H9 (cell line): ENCODE measurements at regions not wholly inside any gene's neighbourhood (a gene's known extent, or its start where the extent isn't known, plus 50 kb on each side); places are given as distances from the start of the nearest gene placed in this dataset.

Experiments
- DNase-seq: peaks from one replicate; pipeline ENCODE4 v3.0.0-alpha.2; 2017
- H2AFZ ChIP-seq: one replicate; pipeline ENCODE4 v1.6.1; 2013; ENCODE audit warnings: mild to moderate bottlenecking, low read length, control low read depth, moderate library complexity
- H2AK5ac ChIP-seq: 2 replicates; pipeline ENCODE4 v1.6.1; 2013; ENCODE audit warnings: low read length, control low read depth, mixed read lengths; ENCODE audit not compliant: insufficient read length
- H2BK120ac ChIP-seq: one replicate; pipeline ENCODE4 v1.6.1; 2013; ENCODE audit warnings: low read depth, mild to moderate bottlenecking, low read length, control low read depth, inconsistent platforms; ENCODE audit not compliant: poor library complexity, severe bottlenecking
- H2BK12ac ChIP-seq: 2 replicates; pipeline ENCODE4 v1.6.1; 2013; ENCODE audit warnings: low read length, control low read depth, mixed read lengths, low read depth; ENCODE audit not compliant: insufficient read length
- H2BK15ac ChIP-seq: 2 replicates; pipeline ENCODE4 v1.6.1; 2013; ENCODE audit warnings: low read depth, low read length, control low read depth
- H2BK20ac ChIP-seq: one replicate; pipeline ENCODE4 v1.6.1; 2013; ENCODE audit warnings: low read depth, mild to moderate bottlenecking, low read length, control low read depth, inconsistent platforms; ENCODE audit not compliant: poor library complexity, severe bottlenecking
- H2BK5ac ChIP-seq: 2 replicates; pipeline ENCODE4 v1.6.1; 2013; ENCODE audit warnings: low read length, control low read depth, mixed read lengths; ENCODE audit not compliant: insufficient read length
- H3K14ac ChIP-seq: 2 replicates; pipeline ENCODE4 v1.6.1; 2013; ENCODE audit warnings: low read length, control low read depth; ENCODE audit not compliant: insufficient read depth
- H3K18ac ChIP-seq: 2 replicates; pipeline ENCODE4 v1.6.1; 2013; ENCODE audit warnings: low read depth, mild to moderate bottlenecking, mixed read lengths, low read length, control low read depth; ENCODE audit not compliant: insufficient read length
- H3K23ac ChIP-seq: 2 replicates; pipeline ENCODE4 v1.6.1; 2013; ENCODE audit warnings: low read length, control low read depth, mixed read lengths, low read depth; ENCODE audit not compliant: insufficient read length
- H3K23me2 ChIP-seq: 2 replicates; pipeline ENCODE4 v1.6.1; 2013; ENCODE audit warnings: low read depth, mild to moderate bottlenecking, mixed read lengths, low read length, control low read depth; ENCODE audit not compliant: insufficient read length, poor library complexity, severe bottlenecking
- H3K27ac ChIP-seq: 2 replicates; pipeline ENCODE4 v1.5.1; 2013; ENCODE audit warnings: low read length, control low read depth, mixed read lengths, low read depth; ENCODE audit not compliant: insufficient read length
- H3K27me3 ChIP-seq: 2 replicates; pipeline ENCODE4 v1.6.1; 2013; ENCODE audit warnings: low read length, control low read depth, inconsistent platforms; ENCODE audit not compliant: insufficient read depth
- H3K4ac ChIP-seq: 2 replicates; pipeline ENCODE4 v1.6.1; 2013; ENCODE audit warnings: low read depth, mild to moderate bottlenecking, control low read depth, inconsistent platforms, low read length, moderate library complexity
- H3K4me1 ChIP-seq: 2 replicates; pipeline ENCODE4 v1.6.1; 2013; ENCODE audit warnings: low read length, control low read depth, inconsistent platforms; ENCODE audit not compliant: insufficient read depth
- H3K4me2 ChIP-seq: 2 replicates; pipeline ENCODE4 v1.6.1; 2013; ENCODE audit warnings: low read length, control low read depth, mixed read lengths; ENCODE audit not compliant: insufficient read length, insufficient read depth
- H3K56ac ChIP-seq: 2 replicates; pipeline ENCODE4 v1.6.1; 2013; ENCODE audit warnings: low read depth, mild to moderate bottlenecking, mixed read lengths, low read length, control low read depth; ENCODE audit not compliant: insufficient read length
- H3K79me1 ChIP-seq: 2 replicates; pipeline ENCODE4 v1.6.1; 2013; ENCODE audit warnings: low read depth, mild to moderate bottlenecking, moderate library complexity, low read length, control low read depth, inconsistent platforms; ENCODE audit not compliant: insufficient read depth, poor library complexity, severe bottlenecking
- H3K79me2 ChIP-seq: 2 replicates; pipeline ENCODE4 v1.6.1; 2013; ENCODE audit warnings: low read length, control low read depth, inconsistent platforms; ENCODE audit not compliant: insufficient read depth
- H3K9ac ChIP-seq: 2 replicates; pipeline ENCODE4 v1.6.1; 2013; ENCODE audit warnings: low read length, control low read depth, mixed read lengths; ENCODE audit not compliant: insufficient read length; ENCODE audit errors: extremely low read depth
- H3K9me3 ChIP-seq: one replicate; pipeline ENCODE4 v1.6.1; 2013; ENCODE audit warnings: low read depth, low read length, inconsistent platforms; ENCODE audit not compliant: control insufficient read depth
- H3T11ph ChIP-seq: one replicate; pipeline ENCODE4 v1.6.1; 2013; ENCODE audit warnings: mild to moderate bottlenecking, low read length, control low read depth, inconsistent platforms
- H4K20me1 ChIP-seq: one replicate; pipeline ENCODE4 v1.6.1; 2013; ENCODE audit not compliant: control insufficient read depth, insufficient read length, insufficient read depth
- H4K5ac ChIP-seq: 2 replicates; pipeline ENCODE4 v1.6.1; 2013; ENCODE audit warnings: low read depth, mild to moderate bottlenecking, mixed read lengths, low read length, control low read depth; ENCODE audit not compliant: insufficient read length
- H4K8ac ChIP-seq: replicated peaks from 2 replicates; pipeline ENCODE4 v1.6.1; 2013; ENCODE audit warnings: low read length, control low read depth, mixed read lengths, low read depth; ENCODE audit not compliant: insufficient read length
- H4K91ac ChIP-seq: 2 replicates; pipeline ENCODE4 v1.6.1; 2013; ENCODE audit warnings: low read depth, mild to moderate bottlenecking, moderate library complexity, mixed read lengths, low read length, control low read depth; ENCODE audit not compliant: insufficient read length
- H3K27ac Mint-ChIP-seq, 3 experiments: 2 replicates in 2 of 3; 3 replicates in 1 of 3; pipeline ENCODE4 v1.8.0; 2020 to 2021; ENCODE audit warnings: mixed read lengths in 3 of 3, mild to moderate bottlenecking in 1 of 3, moderate library complexity in 1 of 3
- H3K27me3 Mint-ChIP-seq: 2 replicates; pipeline ENCODE4 v1.8.0; 2021; ENCODE audit warnings: low read depth, mild to moderate bottlenecking, moderate library complexity, mixed read lengths
- H3K36me3 Mint-ChIP-seq, 3 experiments: 2 replicates in 2 of 3; 3 replicates in 1 of 3; pipeline ENCODE4 v1.8.0; 2020 to 2021; ENCODE audit warnings: low read depth in 3 of 3, mixed read lengths in 3 of 3; ENCODE audit not compliant: insufficient read depth in 1 of 3
- H3K4me1 Mint-ChIP-seq, 2 experiments: 2 replicates each; pipeline ENCODE4 v1.8.0; 2020; ENCODE audit warnings: mixed read lengths in 2 of 2
- H3K4me3 Mint-ChIP-seq, 2 experiments: 2 replicates in 1 of 2; 3 replicates in 1 of 2; pipeline ENCODE4 v1.8.0; 2020 to 2021; ENCODE audit warnings: mild to moderate bottlenecking in 2 of 2, mixed read lengths in 2 of 2, moderate library complexity in 1 of 2
- H3K9me3 Mint-ChIP-seq, 2 experiments: 2 replicates in 1 of 2; 3 replicates in 1 of 2; pipeline ENCODE4 v1.8.0; 2020; ENCODE audit warnings: mild to moderate bottlenecking in 2 of 2, mixed read lengths in 2 of 2, moderate library complexity in 1 of 2
- WGBS: extraction: QIAGEN DNeasy Blood & Tissue Kit; methylation state at CpG from one replicate; pipeline ENCODE4 v1.1.7; 2013; ENCODE audit warnings: missing lambda C conversion rate, low lambda C conversion rate, mixed read lengths; ENCODE audit not compliant: insufficient read length; ENCODE audit errors: extremely low coverage; 5-methylcytosine and 5-hydroxymethylcytosine counted together
- TF ChIP-seq, protein P1 (sequence below): fragments of 200-600 bp; sonication (generic); conservative IDR thresholded peaks from 3 replicates; pipeline ENCODE4 v1.8.0; 2021; ENCODE audit warnings: antibody characterized with exemption, mild to moderate bottlenecking

DNA sequence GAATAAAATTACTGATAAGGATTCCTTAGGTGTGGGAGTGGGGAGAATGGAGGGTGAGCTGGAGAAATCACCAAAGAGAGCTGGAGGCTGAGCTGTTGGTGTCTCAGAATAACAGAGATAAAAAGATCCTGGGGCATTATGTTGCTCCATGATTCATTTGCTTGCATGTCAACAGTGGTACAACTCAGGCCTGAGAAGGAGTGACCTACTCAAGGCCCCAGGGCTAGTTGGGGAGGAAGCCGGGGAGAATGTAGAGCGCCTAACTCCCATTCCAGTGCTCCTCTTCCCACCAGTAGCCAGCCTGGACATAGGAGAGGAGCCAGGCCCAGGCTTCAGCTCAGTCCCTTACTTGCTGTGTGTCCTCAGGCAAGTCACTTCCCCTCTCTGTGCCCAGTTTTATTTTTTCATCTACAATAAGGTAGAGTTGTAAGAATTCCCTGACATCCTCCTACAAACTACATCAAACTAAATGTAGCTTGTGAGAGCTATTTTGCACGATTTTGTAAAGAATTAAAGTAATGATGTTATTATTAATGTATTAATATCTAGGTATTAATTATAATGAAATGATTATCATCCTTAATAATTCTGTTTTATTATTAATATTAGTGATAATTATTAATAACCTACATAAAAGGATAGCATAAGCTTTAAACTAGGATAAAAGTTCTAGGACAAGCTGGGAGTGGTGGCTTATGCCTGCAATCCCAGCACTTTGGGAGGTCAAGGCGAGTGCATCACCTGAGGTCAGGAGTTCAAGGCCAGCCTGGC is 250.9 kb upstream of the SULF2 start:
- Histone ChIP-seq H4K20me1 (no peaks in the 10 kb centered on the region), H3T11ph (no peak overlapping the region), H3K56ac (no peak overlapping the region), H4K91ac (no peak overlapping the region), H3K14ac (no peak overlapping the region; the same call in 1 of the 2 replicates), H3K23ac (no peak overlapping the region), H3K18ac (no peak overlapping the region), H2BK15ac (no peak overlapping the region), H3K79me1 (no peaks in the 10 kb centered on the region), H2BK20ac (no peak overlapping the region), H4K8ac (no peak overlapping the region), H3K79me2 (no peaks in the 10 kb centered on the region), H3K23me2 (no peaks in the 10 kb centered on the region), H2AK5ac (no peak overlapping the region), H2AFZ (no peak overlapping the region), H2BK12ac (no peak overlapping the region), H3K4ac (no peak overlapping the region), H2BK120ac (no peak overlapping the region), H3K9me3 (no peaks in the 10 kb centered on the region), H3K4me2 (no peak overlapping the region), H3K4me1 (no peaks in the 10 kb centered on the region), H3K9ac (no peak overlapping the region), H4K5ac (no peak overlapping the region), H3K27ac (no peak overlapping the region), H3K27me3 (no peaks in the 10 kb centered on the region), H2BK5ac (no peak overlapping the region)
- TF ChIP-seq, protein P1, sequence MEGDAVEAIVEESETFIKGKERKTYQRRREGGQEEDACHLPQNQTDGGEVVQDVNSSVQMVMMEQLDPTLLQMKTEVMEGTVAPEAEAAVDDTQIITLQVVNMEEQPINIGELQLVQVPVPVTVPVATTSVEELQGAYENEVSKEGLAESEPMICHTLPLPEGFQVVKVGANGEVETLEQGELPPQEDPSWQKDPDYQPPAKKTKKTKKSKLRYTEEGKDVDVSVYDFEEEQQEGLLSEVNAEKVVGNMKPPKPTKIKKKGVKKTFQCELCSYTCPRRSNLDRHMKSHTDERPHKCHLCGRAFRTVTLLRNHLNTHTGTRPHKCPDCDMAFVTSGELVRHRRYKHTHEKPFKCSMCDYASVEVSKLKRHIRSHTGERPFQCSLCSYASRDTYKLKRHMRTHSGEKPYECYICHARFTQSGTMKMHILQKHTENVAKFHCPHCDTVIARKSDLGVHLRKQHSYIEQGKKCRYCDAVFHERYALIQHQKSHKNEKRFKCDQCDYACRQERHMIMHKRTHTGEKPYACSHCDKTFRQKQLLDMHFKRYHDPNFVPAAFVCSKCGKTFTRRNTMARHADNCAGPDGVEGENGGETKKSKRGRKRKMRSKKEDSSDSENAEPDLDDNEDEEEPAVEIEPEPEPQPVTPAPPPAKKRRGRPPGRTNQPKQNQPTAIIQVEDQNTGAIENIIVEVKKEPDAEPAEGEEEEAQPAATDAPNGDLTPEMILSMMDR = no peak
- DNase-seq = no peak
- H3K4me3 Mint-ChIP-seq = no peak overlapping the region
- H3K4me1 Mint-ChIP-seq = peaks cover 4 to 6% of the 10 kb centered on the region in 2 experiments; a peak in 3 of 4 replicates
- H3K27ac Mint-ChIP-seq = no peak overlapping the region
- no CpG with 5 or more reads among the region's 4 CpGs for WGBS
- peaks cover 2 to 6% of the 10 kb centered on the region in 2 experiments; a peak in 3 of 5 replicates for H3K9me3 Mint-ChIP-seq
- peaks cover 5% of the 10 kb centered on the region; the same call in 1 of the 2 replicates for H3K27me3 Mint-ChIP-seq
- H3K36me3 Mint-ChIP-seq = no peaks in the 10 kb centered on the region; a peak in 1 of 7 replicates
